Stomach (tissue), 4 donors: ENCODE measurements at regions not wholly inside any gene's neighbourhood (a gene's known extent, or its start where the extent isn't known, plus 50 kb on each side); places are given as distances from the start of the nearest gene placed in this dataset.

ENCODE experiments used
- CTCF ChIP-seq, 7 experiments: fragments of 450-650 bp in 4 of 7; fragments of 200-600 bp in 3 of 7; sonication (generic) in 3 of 7; IDR thresholded peaks; one replicate each; pipeline ENCODE4 v1.5.1; 2016 to 2019; ENCODE audit warnings: antibody characterized with exemption in 7 of 7, control low read depth in 2 of 7, mild to moderate bottlenecking in 1 of 7
- POLR2A ChIP-seq, 4 donors: fragments of 450-650 bp; IDR thresholded peaks; one replicate each; pipeline ENCODE4 v1.6.1; 2016; ENCODE audit warnings: antibody characterized with exemption in 4 of 4, control low read depth in 2 of 4, mild to moderate bottlenecking in 1 of 4, moderate library complexity in 1 of 4
- POLR2AphosphoS5 ChIP-seq, 3 donors: sonication (generic); formaldehyde crosslinking; IDR thresholded peaks; one replicate each; pipeline ENCODE4 v1.6.1; 2016; ENCODE audit warnings: antibody characterized with exemption in 3 of 3

DNA sequence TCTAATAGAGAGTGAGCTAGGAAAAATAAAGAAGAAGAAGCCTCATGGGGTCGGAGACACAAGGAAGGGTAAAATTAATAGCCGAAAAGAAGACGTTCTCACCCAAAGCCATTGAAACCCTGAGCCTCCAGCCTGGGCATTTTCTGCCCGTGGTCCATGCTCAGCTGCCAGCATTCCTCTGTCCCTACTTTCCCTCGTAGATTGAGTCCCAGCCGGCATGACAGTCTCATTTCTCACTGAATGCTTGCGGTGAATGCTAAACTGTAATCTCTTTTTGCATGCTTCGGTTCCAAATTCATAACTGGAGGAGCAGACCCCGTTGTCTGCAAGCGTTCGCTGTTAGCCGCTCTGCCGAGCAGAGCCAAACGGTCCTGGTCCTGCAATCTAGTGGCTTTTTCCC is 54.0 kb upstream of the COX10 start:
- TF ChIP-seq POLR2AphosphoS5 (IDR thresholded peaks at IDR 0.05) (no peak), CTCF (IDR thresholded peaks at IDR 0.05) (no peak), POLR2A (IDR thresholded peaks at IDR 0.05) (no peak)
